RCC 7860 (cell line): ENCODE measurements at regions not wholly inside any gene's neighbourhood (a gene's known extent, or its start where the extent isn't known, plus 50 kb on each side); places are given as distances from the start of the nearest gene placed in this dataset.
"Not testable (repeated sequence)": the region's sequence is repeated elsewhere in the genome, so short reads cannot be mapped to it uniquely, and the experiment has no call there.

ENCODE experiments used
- DNase-seq: peaks from one replicate; pipeline ENCODE4 v3.0.0-alpha.2; 2015; ENCODE audit warnings: low spot score
- FAIRE-seq: peaks from 2 replicates; lab custom pipeline; 2012; peaks lifted over from hg19 to GRCh38; lab: Jason Lieb, UNC

DNA sequence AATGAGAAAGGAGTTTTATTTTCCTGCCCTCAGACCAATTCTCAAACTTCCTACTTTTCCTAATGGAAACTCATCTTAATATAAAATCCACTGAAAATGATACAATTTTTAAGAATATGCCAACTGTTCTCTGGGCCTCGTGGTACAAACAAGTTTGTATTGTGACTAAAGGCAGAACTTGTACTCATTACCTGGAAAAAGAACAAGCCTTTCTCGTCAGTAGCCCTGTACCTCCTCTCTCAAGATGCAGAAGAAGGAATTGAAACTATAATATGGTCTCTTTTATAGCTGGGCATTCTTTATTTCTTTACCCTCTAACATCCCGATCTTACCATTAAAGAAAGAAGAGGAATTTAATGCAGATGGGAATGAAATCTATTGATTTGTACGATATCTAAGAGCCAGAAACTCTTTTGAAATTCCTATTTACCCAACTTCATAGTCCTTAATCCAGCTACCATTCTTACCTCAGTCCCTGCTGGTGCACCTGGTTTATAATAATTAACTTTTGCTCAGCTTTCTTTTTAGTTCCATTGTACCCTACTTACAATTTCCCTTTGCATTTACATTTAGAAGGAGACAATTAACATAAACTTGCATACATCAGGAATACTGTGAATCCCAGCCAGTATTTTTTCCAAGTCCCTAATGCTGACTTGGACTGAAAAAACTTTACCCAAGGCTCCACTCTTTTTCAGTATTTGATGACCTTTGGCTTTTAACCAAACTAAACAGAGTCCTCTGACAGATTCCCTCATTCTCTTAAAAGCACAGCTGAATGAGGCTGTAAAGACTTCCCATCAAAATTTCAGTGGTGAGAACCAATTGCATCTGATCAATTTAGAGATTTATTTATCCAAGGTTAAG lies 1162.4 kb downstream of the BRINP3 start:
- FAIRE-seq (no peak), DNase-seq (no peak)

DNA sequence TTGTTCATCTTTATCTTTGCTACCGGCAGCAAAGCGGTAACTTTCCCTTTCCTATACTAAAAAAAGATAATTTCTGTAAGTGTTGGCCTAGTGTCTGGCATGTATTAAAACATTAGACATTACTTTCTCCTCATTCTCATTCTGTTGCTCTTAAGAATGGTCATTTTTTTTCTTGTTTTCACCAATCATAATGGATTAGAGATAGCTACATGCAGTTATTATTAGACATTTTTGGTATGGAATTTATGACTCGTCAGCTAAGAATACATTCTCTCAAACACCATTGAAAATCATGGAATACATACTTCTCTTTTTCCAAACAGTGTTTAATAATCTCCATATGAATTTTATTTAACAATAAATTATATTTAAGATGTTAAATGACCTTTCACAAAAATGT lies 1154.6 kb downstream of the BRINP3 start:
- FAIRE-seq (no peak), DNase-seq (no peak)

GRCh38 chr1:189331071-189331470 lies 1146.6 kb downstream of the BRINP3 start:
- not testable (repeated sequence) for FAIRE-seq, DNase-seq

DNA sequence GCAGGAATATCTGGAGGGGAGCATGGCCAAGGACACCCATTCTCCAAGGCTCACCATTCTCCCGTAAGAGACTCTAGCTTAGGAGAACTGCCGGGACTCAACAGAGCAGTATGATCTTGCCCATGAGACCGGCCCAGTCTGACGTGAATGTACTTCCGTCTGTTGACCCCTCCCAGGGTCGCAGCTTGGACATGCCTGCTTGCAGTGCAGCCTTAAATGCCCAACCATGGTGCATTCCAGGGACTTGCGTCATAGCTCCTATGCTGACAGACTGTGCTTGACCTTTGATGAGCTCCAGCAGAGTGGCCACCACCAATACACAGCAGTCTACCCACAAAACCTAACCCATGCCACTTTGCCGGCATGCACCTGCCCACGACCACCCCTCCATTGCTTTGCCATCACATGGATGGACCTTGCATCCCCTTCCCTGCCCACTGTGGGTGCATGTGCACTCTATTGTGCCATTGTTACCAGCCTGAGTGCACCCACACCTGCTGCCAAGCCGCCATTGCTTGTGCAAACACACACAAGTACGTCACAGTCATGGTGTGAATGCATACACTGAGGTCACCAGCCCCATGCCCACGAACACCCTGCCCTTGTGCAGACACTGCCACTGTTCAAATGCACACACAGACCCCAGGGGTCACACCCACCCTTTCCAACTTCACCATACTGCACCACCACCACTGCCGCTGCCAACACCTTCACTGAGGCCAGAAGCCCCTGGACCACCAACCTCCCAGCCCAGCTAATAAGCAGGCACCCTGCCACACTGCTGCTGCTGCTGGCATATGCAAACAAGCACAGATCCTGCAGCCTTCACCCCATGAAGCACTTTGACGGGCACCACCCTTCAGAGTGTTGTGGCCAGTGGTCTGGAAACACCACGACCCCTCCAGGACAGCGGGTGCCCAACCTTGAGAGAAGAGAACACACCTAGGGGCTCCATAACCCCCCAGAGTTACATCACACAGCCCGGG lies 1141.3 kb downstream of the BRINP3 start:
- no peak for FAIRE-seq

DNA sequence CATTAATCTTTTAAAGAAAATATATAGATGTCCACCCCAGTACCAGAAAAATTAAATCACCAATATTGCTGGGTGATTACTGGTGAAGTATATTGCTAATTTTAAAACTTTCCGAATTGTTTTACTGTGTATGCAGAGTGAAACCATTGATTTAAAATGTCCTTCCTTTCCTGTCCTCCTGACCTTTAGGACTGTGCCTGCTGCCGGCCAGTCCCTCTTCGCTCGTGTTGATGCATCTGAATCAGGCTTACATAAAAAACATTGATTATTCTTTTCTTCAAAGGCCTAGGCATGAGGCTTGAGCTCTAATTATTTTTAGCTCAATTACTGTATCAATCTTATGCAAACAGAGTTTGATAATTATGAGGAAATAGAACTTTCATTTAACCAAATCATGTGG lies 1128.1 kb downstream of the BRINP3 start:
- no peak for FAIRE-seq
- no peak for DNase-seq

More for the DNA sequence above, 1141.3 kb downstream of the BRINP3 start:
- DNase-seq, result no peak

- FAIRE-seq, result no peak
- DNase-seq, result no peak
Observed at GRCh38 chr1:189350983-189351616, 1126.6 kb downstream of the BRINP3 start.

DNA sequence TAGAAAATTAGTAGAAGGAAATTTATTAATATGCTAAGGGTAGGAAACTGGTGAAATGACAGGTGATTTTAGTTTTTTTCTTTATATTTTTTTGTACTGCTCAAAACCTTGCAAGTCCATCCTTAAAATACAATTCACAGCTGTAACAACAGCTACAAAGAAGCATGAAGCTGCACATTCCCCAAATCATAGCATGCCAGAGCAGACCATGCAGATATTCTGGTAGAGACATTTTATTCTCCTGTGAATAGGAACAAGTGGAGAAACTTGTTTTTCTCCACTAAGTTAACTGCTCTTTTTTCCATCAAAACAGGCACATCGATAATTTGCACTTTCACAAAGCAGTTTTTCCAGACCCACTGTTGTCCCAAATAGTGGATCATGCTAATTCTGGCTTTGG lies 1125.7 kb downstream of the BRINP3 start:
- FAIRE-seq (no peak), DNase-seq (no peak)

DNA sequence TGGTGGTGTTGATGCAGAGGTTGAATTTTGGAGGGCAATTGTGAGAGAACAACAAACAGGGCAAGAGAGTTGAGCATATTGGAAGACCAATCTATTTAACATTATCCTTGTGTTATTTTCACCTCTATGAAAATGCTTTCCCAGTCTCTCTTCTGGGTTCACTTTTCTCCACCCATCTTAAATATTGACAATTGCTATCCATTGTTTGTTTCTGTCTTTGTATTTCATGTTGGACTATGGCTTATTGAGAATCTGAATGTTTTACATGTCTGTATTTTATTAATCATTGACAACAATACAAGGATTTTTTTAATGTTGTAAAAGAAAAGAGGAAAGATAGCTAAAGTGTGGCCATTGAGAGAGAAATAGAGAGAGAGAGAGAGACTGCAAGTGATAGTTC lies 1121.5 kb downstream of the BRINP3 start:
- FAIRE-seq (no peak), DNase-seq (no peak)

DNA sequence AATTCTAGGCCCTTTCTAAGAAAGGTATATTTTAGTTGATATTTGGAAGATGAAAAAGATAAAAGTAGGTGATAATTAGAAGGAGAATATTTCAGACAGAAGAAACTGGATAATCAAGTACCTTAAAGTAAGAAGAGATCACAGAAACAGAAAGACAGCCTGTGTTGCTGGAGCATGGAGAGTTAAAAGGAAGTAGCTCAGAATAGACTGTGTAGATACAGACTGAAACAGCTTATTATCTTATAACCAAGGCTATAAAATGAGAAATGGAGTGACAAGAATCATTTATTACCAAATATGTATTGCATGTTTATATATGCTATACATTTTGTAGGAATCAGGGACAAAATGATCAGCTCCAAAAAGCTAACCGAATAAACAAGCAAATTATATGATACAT lies 1120.3 kb downstream of the BRINP3 start:
- no peak for FAIRE-seq

DNA sequence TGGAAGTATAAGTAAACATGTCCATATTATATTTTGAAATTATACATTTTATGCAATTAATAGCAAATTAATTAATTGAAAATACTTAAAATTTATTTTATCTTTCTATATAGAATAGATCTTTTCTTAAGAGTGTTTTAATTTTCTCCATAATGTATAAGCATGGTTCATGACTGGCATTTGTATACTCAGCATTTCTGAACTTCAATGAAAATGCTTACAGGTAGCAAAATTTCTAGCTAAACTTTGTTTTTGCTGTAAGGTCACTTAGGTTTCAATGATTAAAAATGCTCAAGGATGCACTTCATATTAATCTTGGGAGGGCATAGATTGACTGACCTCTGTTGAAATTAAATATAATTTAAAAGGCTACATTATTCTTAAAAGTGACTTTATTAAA lies 1108.1 kb downstream of the BRINP3 start:
- no peak for DNase-seq
- no peak for FAIRE-seq

More for the DNA sequence above, 1120.3 kb downstream of the BRINP3 start:
- DNase-seq, result no peak

DNA sequence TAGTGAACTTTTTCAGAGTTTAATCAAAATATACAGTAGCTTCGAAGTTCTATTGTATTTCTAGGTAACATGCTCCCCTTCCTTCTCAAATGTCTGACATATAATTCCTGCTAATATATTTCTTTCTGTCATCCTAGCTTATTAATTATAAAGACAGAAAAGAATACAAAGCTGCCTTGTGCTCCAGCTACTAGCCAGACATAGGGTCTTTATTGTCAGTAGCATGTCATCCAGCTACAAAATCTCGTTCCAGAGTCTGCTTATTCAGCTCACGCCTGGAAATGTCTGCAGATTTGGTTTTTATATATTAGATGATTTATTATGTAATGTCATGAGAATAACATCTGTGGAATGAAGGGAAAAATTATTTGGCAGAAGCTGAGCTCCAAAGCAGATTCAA lies 1102.8 kb downstream of the BRINP3 start:
- FAIRE-seq (no peak), DNase-seq (no peak)

DNA sequence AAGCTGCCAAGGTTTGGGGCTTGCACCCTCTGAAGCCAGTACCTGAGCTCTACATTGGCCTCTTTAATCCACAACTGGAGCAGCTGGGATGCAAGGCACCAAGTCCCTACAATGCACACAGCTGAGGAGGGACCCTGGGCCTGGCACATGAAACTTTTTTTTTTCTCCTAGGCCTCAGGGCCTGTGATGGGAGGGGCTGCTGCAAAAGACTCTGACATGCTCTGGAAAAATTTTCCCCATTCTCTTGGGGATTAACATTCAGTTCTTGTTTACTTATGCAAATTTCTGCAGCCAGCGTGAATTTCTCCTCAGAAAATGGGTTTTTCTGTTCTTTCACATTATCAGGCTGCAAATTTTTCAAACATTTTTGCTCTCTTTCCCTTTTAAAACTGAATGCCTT lies 1072.2 kb downstream of the BRINP3 start:
- DNase-seq (no peak), FAIRE-seq (no peak)

DNA sequence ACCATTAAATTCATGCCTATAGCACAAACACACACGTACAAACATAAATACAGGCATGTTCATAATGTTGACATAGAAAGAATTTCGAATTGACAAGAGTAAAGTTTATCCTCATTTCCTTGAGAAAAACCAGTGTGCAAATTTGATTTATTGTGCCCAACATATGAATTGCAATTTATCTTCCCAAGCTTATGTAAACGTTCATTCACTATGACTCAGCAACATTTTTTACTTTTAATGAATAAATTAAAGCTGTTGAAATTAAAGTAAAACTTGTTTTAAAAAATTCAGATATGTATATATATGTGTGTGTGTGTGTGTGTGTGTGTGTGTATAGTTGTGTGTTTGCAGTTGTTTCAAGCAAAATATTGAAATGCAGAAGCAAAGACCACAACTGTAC lies 1067.9 kb downstream of the BRINP3 start:
- DNase-seq (no peak), FAIRE-seq (no peak)

DNA sequence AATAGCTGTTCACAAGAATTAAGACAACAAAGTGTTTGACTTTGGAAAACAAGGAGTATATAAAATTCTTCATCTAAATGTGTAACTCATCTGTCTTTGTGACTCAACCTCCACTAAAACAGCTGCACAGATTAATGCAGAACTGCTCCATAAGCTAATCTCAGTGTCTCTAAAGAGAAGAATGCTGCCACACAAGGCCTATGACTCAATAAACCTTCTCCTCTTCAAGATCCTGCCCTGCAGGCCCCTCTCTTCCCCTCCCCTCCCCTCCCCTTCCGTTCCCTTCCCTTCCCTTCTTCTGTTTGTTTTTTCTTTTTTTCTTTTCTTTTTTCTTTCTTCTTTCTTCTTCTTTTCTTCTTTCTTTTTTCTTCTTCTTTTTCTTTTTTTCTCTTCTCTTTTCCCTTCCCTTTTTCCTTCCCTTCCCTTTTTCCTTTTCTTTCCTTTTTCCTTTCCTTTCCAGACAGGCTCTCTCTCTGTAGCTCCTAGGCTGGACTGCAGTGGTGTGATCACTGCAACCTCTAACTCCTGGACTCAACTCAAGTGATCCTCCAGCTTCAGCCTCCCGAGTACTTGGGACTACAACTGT lies 1052.8 kb downstream of the BRINP3 start:
- FAIRE-seq (no peak), DNase-seq (no peak)

- DNase-seq (peak; percentile 11), FAIRE-seq (no peak)
Observed at GRCh38 chr1:189429610-189430009, 1048.1 kb downstream of the BRINP3 start.

GRCh38 chr1:189431447-189431846 lies 1046.2 kb downstream of the BRINP3 start:
- no peak for DNase-seq
- no peak for FAIRE-seq

DNA sequence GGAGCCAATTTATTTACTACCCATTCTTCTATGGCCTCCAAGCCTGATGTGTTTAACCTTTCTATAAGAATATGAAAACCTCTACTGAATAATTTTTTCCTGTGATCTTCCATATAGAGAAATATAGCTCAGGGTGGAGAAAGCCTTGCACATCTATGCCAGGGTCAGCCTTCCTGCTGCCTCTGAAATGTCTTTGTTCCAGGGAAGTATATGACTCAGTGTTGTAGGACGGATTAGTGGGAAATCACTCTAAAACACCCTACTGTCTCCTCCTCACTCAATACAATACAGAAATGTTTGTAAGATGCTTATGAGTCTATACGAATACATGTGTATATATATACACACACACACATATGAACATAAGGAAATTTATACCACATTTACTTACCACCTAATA lies 1044.9 kb downstream of the BRINP3 start:
- no peak for FAIRE-seq
- DNase-seq, result no peak

GRCh38 chr1:189434461-189434860 lies 1043.2 kb downstream of the BRINP3 start:
- no peak for FAIRE-seq
- no peak for DNase-seq

DNA sequence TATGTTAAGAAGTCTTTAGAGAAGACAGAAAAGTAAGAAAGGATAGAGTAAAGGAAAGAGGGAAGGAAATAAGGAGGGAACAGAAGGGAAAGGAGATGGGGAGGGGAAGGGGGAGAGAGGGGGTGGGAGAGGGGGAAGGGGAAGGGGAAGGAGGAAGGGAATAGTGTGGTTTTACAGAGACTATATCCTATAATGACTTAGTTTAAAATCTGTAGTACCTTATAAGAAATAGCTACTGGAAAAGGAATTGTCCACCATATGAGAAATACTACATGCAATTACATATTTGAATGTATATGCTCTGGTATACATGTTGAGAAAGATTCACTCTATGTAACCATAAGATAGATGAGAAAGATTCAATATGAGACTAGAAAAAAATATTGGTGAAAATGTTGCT lies 1042.3 kb downstream of the BRINP3 start:
- FAIRE-seq (no peak), DNase-seq (no peak)

DNA sequence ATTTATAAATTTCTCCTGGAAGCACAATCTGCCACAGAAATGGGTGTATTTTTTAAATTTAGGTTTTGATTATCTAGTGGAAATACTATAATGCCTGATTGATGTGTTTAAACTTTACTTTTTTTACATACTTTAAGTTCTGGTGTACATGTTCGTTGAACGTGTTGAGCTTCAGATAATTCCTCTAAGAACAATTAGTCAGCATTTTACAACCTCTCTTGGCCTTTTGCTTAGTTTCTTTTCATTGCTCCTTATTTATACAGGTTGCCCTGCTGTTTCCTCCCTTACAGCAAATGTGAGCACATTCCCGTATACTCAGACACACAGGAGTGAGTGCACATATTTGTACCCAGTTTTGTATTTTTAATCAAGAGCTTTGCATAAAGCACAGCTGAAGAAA lies 1038.9 kb downstream of the BRINP3 start:
- DNase-seq, result no peak
- no peak for FAIRE-seq

GRCh38 chr1:189463166-189463565 lies 1014.5 kb downstream of the BRINP3 start:
- FAIRE-seq (no peak), DNase-seq (no peak)
